NCI-H446 (cell line): ENCODE measurements at regions not wholly inside any gene's neighbourhood (a gene's known extent, or its start where the extent isn't known, plus 50 kb on each side); places are given as distances from the start of the nearest gene placed in this dataset.

ENCODE experiments used
- DNase-seq, 2 experiments: peaks; one replicate each; lab custom pipeline; 2025; lab: John Stamatoyannopoulos, UW

GRCh38 chr17:77872199-77872598 is 86.3 kb upstream of the TNRC6C start:
- DNase-seq: no peak

DNA sequence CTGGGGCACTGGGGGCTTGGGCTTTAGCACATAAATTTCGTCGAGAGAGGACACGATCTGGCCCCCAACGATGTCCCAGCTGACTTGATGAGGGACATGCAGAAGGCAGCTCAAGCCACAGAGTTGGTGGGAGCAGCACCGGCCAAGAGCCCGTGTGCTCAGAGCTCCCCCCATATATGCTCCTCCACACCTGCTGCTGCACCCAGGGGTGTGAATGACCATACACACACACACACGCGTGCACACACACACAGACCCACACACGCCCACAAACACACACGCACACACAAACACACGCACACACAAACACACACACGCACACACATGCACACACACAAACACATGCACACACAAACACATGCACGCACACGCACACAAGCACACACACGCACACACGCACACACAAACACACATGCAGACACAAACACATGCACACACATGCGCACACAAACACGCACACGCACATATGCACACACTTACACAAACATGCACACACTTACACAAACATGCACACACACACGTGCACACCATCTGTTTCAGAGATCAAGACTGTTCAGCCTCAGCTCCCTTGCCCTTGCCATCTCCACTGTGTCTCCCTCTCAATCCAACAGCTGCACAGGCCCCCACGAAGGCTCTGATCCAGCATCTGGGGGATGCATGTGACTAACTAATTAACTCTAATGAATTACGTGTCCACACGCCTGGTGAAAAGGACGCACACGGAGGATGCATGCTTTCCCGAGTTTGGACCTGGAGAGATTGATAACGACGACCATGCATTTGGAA is 85.6 kb upstream of the TNRC6C start:
- DNase-seq: no peak

GRCh38 chr17:77873500-77874302 is 84.8 kb upstream of the TNRC6C start:
- DNase-seq: no peak

DNA sequence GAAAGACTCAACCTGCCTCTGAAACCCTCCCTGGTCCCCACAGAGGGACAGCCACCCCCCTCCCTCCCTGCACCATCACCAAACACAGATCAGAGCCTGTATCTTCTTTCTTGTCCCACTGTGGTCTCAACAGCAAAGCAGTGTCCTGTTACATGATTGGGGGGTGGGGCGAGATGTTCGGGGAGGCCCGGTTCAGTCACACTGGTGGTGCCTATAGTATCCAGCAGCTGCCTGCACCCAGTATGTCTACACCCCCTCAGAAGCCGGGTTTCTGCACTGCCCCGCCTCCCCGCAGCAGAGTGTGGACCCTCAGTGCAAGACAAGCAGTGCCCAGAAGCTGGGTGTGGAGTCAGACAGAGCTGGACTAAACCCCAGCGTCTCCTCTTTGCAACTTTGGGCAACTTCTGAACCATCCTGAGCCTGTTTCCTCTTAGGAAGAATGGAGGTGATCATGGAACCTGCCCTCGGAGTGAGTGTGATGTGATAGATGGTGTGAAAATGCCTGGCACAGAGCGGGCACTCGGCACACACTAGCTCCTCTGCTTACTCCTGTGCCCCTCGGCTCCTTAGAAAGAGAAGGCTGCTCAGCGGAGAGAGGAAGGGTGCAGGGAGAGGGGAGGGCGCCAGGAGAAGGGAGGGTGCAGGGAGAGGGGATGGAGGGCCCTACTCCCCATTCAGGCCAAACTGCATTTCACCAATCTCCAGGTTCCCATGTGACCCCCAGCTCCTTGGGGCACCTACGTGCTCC is 84.0 kb upstream of the TNRC6C start:
- no peak for DNase-seq

GRCh38 chr17:77875051-77875780 is 83.3 kb upstream of the TNRC6C start:
- DNase-seq: no peak

- DNase-seq: no peak
Measured at GRCh38 chr17:77875881-77876509, 82.5 kb upstream of the TNRC6C start.

DNA sequence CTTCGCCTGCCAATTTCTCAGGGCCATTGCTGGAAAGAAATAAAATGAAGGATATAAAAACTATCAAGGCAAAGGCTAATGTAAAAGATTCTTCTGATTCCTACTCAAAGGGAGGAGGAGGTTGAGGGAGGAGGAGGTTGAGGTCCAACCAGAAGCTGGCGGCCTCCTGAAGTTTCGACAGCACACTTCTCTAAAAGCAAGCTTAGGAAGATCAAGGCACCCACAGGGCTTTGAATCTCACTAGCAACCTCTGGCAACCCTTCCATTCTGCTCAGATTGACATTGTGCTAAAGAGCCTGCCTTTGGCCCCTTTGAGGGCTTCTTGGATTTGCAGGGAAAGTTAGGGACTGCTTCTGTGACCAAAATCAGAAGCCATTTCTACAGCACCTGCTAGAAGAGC is 81.5 kb upstream of the TNRC6C start:
- no peak for DNase-seq

GRCh38 chr17:77877646-77878355 is 80.7 kb upstream of the TNRC6C start:
- no peak for DNase-seq

- DNase-seq: no peak
Measured at GRCh38 chr17:77879226-77879895, 79.1 kb upstream of the TNRC6C start.

GRCh38 chr17:77879896-77880280 is 78.6 kb upstream of the TNRC6C start:
- DNase-seq: no peak

DNA sequence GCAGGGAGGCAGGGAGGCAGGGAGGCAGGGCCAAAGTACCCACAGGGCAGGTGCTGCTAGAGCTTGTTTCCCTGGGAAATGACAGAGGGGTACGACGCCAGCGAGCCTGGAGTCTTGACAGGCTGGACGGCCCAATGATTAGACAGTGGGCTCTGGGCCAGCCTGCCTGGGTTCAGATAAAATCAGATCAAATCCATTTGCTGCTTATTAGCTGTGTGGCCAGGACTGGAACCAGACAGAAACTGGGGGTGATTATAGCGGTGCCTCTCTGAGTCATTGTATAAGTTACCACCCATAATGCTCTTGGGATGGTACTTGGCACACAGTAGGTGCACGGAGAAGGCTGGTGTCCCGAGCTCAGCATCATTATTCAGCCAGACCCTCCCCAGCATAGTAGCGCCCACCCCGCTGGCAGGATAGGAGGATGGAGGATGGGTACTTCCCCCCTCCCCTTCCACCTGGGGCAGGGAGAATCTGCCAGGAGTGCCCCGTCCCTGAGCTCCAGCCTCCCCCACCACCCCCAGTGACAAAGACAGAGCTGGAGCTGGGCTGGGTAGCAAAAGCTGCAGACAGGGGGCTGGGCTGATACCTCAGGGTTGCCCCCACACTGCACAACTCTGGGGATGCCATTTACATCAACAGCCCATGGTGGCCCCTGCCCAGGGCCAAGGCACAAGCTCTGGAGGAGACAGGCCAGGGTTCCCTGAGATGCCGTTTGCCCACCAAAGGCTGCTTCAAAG is 77.6 kb upstream of the TNRC6C start:
- DNase-seq: no peak

DNA sequence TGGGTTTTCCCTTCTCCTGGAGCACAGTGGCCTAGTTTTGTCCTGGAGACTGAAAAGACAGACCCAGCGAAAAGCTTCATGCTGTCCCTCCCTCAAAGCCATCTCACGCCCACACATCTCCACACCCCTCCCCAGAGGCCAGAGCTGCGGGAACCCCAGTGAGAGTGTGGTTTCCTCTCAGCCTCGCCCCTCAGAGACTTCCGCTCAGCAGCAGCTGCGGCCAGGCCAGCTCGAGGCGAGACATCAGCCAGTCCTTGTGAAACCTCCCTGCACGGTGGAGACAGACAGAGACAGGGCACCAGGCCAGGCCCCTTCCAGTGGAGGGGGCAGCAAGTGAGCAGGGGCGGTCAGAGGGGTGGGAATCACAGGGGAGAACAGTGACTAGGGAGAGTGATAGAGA is 77.0 kb upstream of the TNRC6C start:
- DNase-seq: no peak

GRCh38 chr17:77882040-77882439 is 76.5 kb upstream of the TNRC6C start:
- DNase-seq: no peak

DNA sequence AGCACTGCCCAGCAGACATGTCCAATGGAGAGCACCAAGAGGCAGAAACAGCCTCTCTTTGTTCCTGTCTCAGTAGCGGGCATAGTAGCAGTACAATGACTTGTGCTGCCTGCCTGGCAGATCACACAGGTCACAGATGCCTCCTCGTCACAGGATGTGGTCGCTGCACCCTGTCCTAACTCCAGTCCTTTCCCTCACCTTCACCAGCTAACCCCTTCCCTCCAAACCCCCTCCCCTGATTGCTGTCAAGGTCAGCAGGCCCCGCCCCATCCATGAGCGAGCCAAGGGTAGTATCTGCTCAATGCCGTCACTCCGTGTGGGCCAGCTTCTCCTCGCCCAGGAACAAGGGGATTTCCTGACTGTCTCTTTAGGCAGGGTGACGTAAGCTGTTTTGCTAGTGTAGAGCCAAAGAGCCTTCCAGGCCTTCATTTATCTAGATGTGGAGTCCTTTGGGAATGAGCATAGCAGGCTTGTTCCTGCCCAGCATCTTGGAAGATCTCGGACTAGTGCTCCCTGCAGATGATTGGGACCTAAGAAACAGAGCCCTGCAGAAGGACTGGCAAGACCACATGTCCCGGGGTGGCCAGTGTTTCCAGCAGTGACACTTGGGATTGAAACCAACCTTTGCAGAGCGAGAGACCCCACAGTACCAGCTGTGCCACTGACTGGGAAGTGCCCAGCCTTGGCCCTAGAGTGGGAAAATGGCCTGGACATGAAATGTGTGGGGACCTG is 75.9 kb upstream of the TNRC6C start:
- DNase-seq: no peak

- DNase-seq: no peak
Measured at GRCh38 chr17:77883213-77883650, 75.3 kb upstream of the TNRC6C start.

GRCh38 chr17:77884019-77884418 is 74.5 kb upstream of the TNRC6C start:
- DNase-seq: peak; percentile 17 to 69

- DNase-seq: peak in 1 of 2 experiments; percentile 19
Measured at GRCh38 chr17:77884967-77885641, 73.4 kb upstream of the TNRC6C start.

GRCh38 chr17:77885678-77886386 is 72.7 kb upstream of the TNRC6C start:
- DNase-seq: no peak
